Ishikawa (cell line): ENCODE measurements at regions not wholly inside any gene's neighbourhood (a gene's known extent, or its start where the extent isn't known, plus 50 kb on each side); places are given as distances from the start of the nearest gene placed in this dataset.

Experiments
- CEBPB ChIP-seq: IDR thresholded peaks from 2 replicates; pipeline ENCODE4 v1.6.1; 2012
- CREB1 ChIP-seq: IDR thresholded peaks from 2 replicates; pipeline ENCODE4 v1.6.1; 2012; ENCODE audit warnings: low read depth
- EGR1 ChIP-seq: IDR thresholded peaks from 2 replicates; pipeline ENCODE4 v1.6.1; 2012
- EP300 ChIP-seq: IDR thresholded peaks from 2 replicates; pipeline ENCODE4 v1.6.1; 2012; ENCODE audit warnings: borderline replicate concordance
- FOXM1 ChIP-seq: IDR thresholded peaks from 2 replicates; pipeline ENCODE4 v1.6.1; 2012; ENCODE audit warnings: low read depth, borderline replicate concordance
- NFIC ChIP-seq: IDR thresholded peaks from 2 replicates; pipeline ENCODE4 v1.6.1; 2012
- RAD21 ChIP-seq: IDR thresholded peaks from 2 replicates; pipeline ENCODE4 v1.6.1; 2012; ENCODE audit warnings: low read depth
- TAF1 ChIP-seq: IDR thresholded peaks from 2 replicates; pipeline ENCODE4 v1.6.1; 2012; ENCODE audit warnings: low read depth, mild to moderate bottlenecking
- TCF12 ChIP-seq: IDR thresholded peaks from 2 replicates; pipeline ENCODE4 v1.6.1; 2012; ENCODE audit warnings: low read depth
- TEAD4 ChIP-seq: IDR thresholded peaks from 2 replicates; pipeline ENCODE4 v1.6.1; 2012
- USF1 ChIP-seq: IDR thresholded peaks from 2 replicates; pipeline ENCODE4 v1.6.1; 2012
- YY1 ChIP-seq: IDR thresholded peaks from 2 replicates; pipeline ENCODE4 v1.6.1; 2012; ENCODE audit warnings: low read depth
- ZBTB7A ChIP-seq: IDR thresholded peaks from 2 replicates; pipeline ENCODE4 v1.6.1; 2012; ENCODE audit warnings: low read depth
- TF ChIP-seq, protein P1 (sequence below): IDR thresholded peaks from 2 replicates; pipeline ENCODE4 v1.6.1; 2012
- TF ChIP-seq, protein P2 (sequence below): IDR thresholded peaks from 2 replicates; pipeline ENCODE4 v1.6.1; 2012; ENCODE audit warnings: low read depth, mild to moderate bottlenecking

- TF ChIP-seq YY1 = no peak
- peak; percentile 46; the same call in 1 of the 2 replicates for TF ChIP-seq EGR1
- no peak for TF ChIP-seq TAF1
- TF ChIP-seq RAD21 = no peak
- no peak for TF ChIP-seq ZBTB7A
- TF ChIP-seq USF1 = no peak
- no peak for TF ChIP-seq FOXM1
- peak; percentile 54; the same call in 1 of the 2 replicates for TF ChIP-seq NFIC
- peak; percentile 22; the same call in 1 of the 2 replicates for TF ChIP-seq CEBPB
- TF ChIP-seq CREB1 = no peak
- TF ChIP-seq TEAD4 = no peak
These were observed 140.5 kb upstream of the ATXN1 start for GRCh38 chr6:16901782-16902181.

DNA sequence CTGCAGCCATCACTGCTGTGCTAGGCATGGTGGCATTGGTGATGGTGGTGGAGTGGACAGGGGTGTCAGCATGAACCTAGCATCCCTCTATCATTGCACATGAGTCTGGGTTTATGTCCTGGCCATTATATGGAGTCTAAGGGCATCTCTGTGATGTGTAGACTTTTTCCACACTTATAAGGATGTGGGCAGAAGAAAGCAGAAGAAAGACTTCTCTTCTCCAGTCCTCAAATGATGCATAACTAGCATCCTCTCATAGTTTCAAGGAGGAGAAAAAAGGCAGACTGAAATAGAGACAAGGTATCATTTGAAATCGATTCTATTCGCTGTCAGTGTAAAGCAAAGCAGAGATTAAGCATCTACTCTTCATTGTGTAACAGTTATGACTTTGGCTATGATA lies 140.0 kb upstream of the ATXN1 start:
- no peak for TF ChIP-seq TCF12
- no peak for TF ChIP-seq EP300
- TF ChIP-seq CEBPB = no peak
- TF ChIP-seq USF1 = no peak
- no peak for TF ChIP-seq RAD21
- TF ChIP-seq YY1 = no peak
- TF ChIP-seq NFIC = no peak
- TF ChIP-seq FOXM1 = no peak
- TF ChIP-seq TAF1 = no peak
- TF ChIP-seq, protein P1, sequence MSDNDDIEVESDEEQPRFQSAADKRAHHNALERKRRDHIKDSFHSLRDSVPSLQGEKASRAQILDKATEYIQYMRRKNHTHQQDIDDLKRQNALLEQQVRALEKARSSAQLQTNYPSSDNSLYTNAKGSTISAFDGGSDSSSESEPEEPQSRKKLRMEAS = no peak
- TF ChIP-seq ZBTB7A = no peak

GRCh38 chr6:16898640-16899396 lies 137.6 kb upstream of the ATXN1 start:
- TF ChIP-seq YY1 = no peak
- TF ChIP-seq TEAD4 = no peak
- no peak for TF ChIP-seq USF1
- no peak for TF ChIP-seq CEBPB
- TF ChIP-seq, protein P2, sequence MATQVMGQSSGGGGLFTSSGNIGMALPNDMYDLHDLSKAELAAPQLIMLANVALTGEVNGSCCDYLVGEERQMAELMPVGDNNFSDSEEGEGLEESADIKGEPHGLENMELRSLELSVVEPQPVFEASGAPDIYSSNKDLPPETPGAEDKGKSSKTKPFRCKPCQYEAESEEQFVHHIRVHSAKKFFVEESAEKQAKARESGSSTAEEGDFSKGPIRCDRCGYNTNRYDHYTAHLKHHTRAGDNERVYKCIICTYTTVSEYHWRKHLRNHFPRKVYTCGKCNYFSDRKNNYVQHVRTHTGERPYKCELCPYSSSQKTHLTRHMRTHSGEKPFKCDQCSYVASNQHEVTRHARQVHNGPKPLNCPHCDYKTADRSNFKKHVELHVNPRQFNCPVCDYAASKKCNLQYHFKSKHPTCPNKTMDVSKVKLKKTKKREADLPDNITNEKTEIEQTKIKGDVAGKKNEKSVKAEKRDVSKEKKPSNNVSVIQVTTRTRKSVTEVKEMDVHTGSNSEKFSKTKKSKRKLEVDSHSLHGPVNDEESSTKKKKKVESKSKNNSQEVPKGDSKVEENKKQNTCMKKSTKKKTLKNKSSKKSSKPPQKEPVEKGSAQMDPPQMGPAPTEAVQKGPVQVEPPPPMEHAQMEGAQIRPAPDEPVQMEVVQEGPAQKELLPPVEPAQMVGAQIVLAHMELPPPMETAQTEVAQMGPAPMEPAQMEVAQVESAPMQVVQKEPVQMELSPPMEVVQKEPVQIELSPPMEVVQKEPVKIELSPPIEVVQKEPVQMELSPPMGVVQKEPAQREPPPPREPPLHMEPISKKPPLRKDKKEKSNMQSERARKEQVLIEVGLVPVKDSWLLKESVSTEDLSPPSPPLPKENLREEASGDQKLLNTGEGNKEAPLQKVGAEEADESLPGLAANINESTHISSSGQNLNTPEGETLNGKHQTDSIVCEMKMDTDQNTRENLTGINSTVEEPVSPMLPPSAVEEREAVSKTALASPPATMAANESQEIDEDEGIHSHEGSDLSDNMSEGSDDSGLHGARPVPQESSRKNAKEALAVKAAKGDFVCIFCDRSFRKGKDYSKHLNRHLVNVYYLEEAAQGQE = no peak
- no peak for TF ChIP-seq ZBTB7A
- TF ChIP-seq EGR1 = no peak
- no peak for TF ChIP-seq EP300
- TF ChIP-seq FOXM1 = no peak
- no peak for TF ChIP-seq TCF12
- TF ChIP-seq, protein P1 = no peak
- TF ChIP-seq TAF1 = no peak

GRCh38 chr6:16897669-16898068 lies 136.4 kb upstream of the ATXN1 start:
- TF ChIP-seq CEBPB (no peak), FOXM1 (no peak), RAD21 (no peak), EGR1 (no peak), ZBTB7A (no peak), TCF12 (no peak), YY1 (no peak), NFIC (no peak), USF1 (no peak), CREB1 (no peak)
- TF ChIP-seq, protein P1 = no peak

DNA sequence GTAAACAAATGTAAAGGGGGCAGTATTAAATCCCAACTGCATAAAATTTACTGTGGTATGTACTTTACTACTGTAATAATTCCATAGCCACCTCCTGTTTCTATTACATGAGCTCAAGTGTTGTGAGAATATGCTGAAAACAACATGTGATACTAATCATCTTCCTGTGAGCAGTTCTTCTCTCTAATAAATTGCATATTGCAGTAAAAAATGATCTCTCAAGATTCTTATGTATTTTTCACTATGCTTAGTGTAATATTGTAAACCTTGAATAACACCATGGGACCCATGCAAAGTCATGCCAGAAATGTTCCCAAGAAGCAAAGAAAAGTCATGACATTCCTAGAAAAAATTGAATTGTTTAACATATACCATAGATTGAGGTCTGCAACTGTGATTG lies 133.0 kb upstream of the ATXN1 start:
- TF ChIP-seq ZBTB7A (no peak), USF1 (no peak), NFIC (no peak), YY1 (no peak), TCF12 (no peak), CREB1 (no peak), CEBPB (no peak), EP300 (no peak), TEAD4 (no peak), TAF1 (no peak)
- TF ChIP-seq, protein P2 = no peak
- TF ChIP-seq, protein P1 = no peak
